Central memory CD8-positive, alpha-beta T cell (primary cell): ENCODE measurements at regions not wholly inside any gene's neighbourhood (a gene's known extent, or its start where the extent isn't known, plus 50 kb on each side); places are given as distances from the start of the nearest gene placed in this dataset.

Experiments
- ATAC-seq: fragments of 150-1000 bp; cut with Tn5 transposase; replicated peaks from 2 replicates; pipeline ENCODE4 v1.10.0; 2022; ENCODE audit warnings: mild to moderate bottlenecking, moderate FRiP score, moderate number of reproducible peaks; ENCODE audit not compliant: poor library complexity, severe bottlenecking; ENCODE audit errors: extremely low read depth
- DNase-seq, 2 donors: peaks; one replicate each; pipeline ENCODE4 v3.0.0; 2021; ENCODE audit warnings: low spot score in 2 of 2
- H3K27ac Mint-ChIP-seq: one replicate; pipeline ENCODE4 v1.8.0; 2022; ENCODE audit warnings: low read depth, mild to moderate bottlenecking, moderate library complexity, mixed read lengths
- H3K27me3 Mint-ChIP-seq: one replicate; pipeline ENCODE4 v1.8.0; 2022; ENCODE audit warnings: mixed read lengths
- H3K36me3 Mint-ChIP-seq: one replicate; pipeline ENCODE4 v1.8.0; 2022; ENCODE audit warnings: mild to moderate bottlenecking, moderate library complexity, mixed read lengths; ENCODE audit not compliant: insufficient read depth
- H3K4me1 Mint-ChIP-seq: one replicate; pipeline ENCODE4 v1.8.0; 2022; ENCODE audit warnings: mixed read lengths
- H3K4me3 Mint-ChIP-seq: one replicate; pipeline ENCODE4 v1.8.0; 2022; ENCODE audit warnings: mild to moderate bottlenecking, moderate library complexity, mixed read lengths
- H3K9me3 Mint-ChIP-seq: one replicate; pipeline ENCODE4 v1.8.0; 2022; ENCODE audit warnings: mixed read lengths

GRCh38 chr12:115558281-115558680, 719.2 kb downstream of the MED13L start:
- H3K27me3 Mint-ChIP-seq = no peaks in the 10 kb centered on the region
- ATAC-seq = no peak
- H3K9me3 Mint-ChIP-seq = peaks cover 16% of the 10 kb centered on the region
- H3K27ac Mint-ChIP-seq = no peak overlapping the region
- H3K36me3 Mint-ChIP-seq = no peaks in the 10 kb centered on the region
- H3K4me3 Mint-ChIP-seq = no peak overlapping the region
- no peak for DNase-seq
- no peaks in the 10 kb centered on the region for H3K4me1 Mint-ChIP-seq

GRCh38 chr12:115553622-115554021, 723.9 kb downstream of the MED13L start:
- no peak overlapping the region for H3K27ac Mint-ChIP-seq
- no peak for DNase-seq

GRCh38 chr12:115543269-115543668, 734.2 kb downstream of the MED13L start:
- H3K36me3 Mint-ChIP-seq = no peaks in the 10 kb centered on the region
- ATAC-seq (no peak), DNase-seq (no peak)
- no peaks in the 10 kb centered on the region for H3K27me3 Mint-ChIP-seq
- H3K9me3 Mint-ChIP-seq = peaks cover 16% of the 10 kb centered on the region
- H3K27ac Mint-ChIP-seq = no peak overlapping the region
- H3K4me1 Mint-ChIP-seq = no peaks in the 10 kb centered on the region
- no peak overlapping the region for H3K4me3 Mint-ChIP-seq

More at GRCh38 chr12:115553622-115554021, 723.9 kb downstream of the MED13L start:
- Mint-ChIP-seq H3K4me1 (no peaks in the 10 kb centered on the region), H3K9me3 (peaks cover 5% of the 10 kb centered on the region), H3K27me3 (no peaks in the 10 kb centered on the region), H3K36me3 (no peaks in the 10 kb centered on the region), H3K4me3 (no peak overlapping the region)
- ATAC-seq = no peak

GRCh38 chr12:115542656-115543055, 734.8 kb downstream of the MED13L start:
- no peaks in the 10 kb centered on the region for H3K4me1 Mint-ChIP-seq
- H3K27me3 Mint-ChIP-seq = no peaks in the 10 kb centered on the region
- H3K9me3 Mint-ChIP-seq = peaks cover 21% of the 10 kb centered on the region
- DNase-seq (no peak), ATAC-seq (no peak)
- H3K4me3 Mint-ChIP-seq = no peak overlapping the region
- H3K36me3 Mint-ChIP-seq = no peaks in the 10 kb centered on the region
- H3K27ac Mint-ChIP-seq = no peak overlapping the region

GRCh38 chr12:115541891-115542421, 735.5 kb downstream of the MED13L start:
- Mint-ChIP-seq H3K4me1 (no peaks in the 10 kb centered on the region), H3K4me3 (no peak overlapping the region), H3K9me3 (peaks cover 21% of the 10 kb centered on the region), H3K27ac (no peak overlapping the region), H3K36me3 (no peaks in the 10 kb centered on the region), H3K27me3 (no peaks in the 10 kb centered on the region)
- DNase-seq (no peak), ATAC-seq (no peak)

GRCh38 chr12:115528466-115528865, 749.0 kb downstream of the MED13L start:
- peaks cover 8% of the 10 kb centered on the region for H3K9me3 Mint-ChIP-seq
- peaks cover 2% of the 10 kb centered on the region for H3K36me3 Mint-ChIP-seq
- DNase-seq (no peak), ATAC-seq (no peak)
- no peak overlapping the region for H3K4me3 Mint-ChIP-seq
- no peaks in the 10 kb centered on the region for H3K4me1 Mint-ChIP-seq
- no peaks in the 10 kb centered on the region for H3K27me3 Mint-ChIP-seq
- H3K27ac Mint-ChIP-seq = no peak overlapping the region

GRCh38 chr12:115521771-115522409, 755.6 kb downstream of the MED13L start:
- no peak for ATAC-seq

GRCh38 chr12:115519887-115520286, 757.6 kb downstream of the MED13L start:
- no peak for ATAC-seq
- Mint-ChIP-seq H3K36me3 (no peaks in the 10 kb centered on the region), H3K27me3 (no peaks in the 10 kb centered on the region), H3K4me1 (no peaks in the 10 kb centered on the region), H3K4me3 (no peak overlapping the region), H3K9me3 (peaks cover 19% of the 10 kb centered on the region), H3K27ac (no peak overlapping the region)
- DNase-seq = no peak

More at GRCh38 chr12:115521771-115522409, 755.6 kb downstream of the MED13L start:
- H3K27ac Mint-ChIP-seq = no peak overlapping the region
- H3K36me3 Mint-ChIP-seq = no peaks in the 10 kb centered on the region
- H3K9me3 Mint-ChIP-seq = peaks cover 10% of the 10 kb centered on the region
- DNase-seq = no peak
- no peak overlapping the region for H3K4me3 Mint-ChIP-seq
- H3K27me3 Mint-ChIP-seq = no peaks in the 10 kb centered on the region
- no peaks in the 10 kb centered on the region for H3K4me1 Mint-ChIP-seq

GRCh38 chr12:115519359-115519758, 758.1 kb downstream of the MED13L start:
- H3K4me1 Mint-ChIP-seq = no peaks in the 10 kb centered on the region
- H3K27me3 Mint-ChIP-seq = no peaks in the 10 kb centered on the region
- no peak overlapping the region for H3K4me3 Mint-ChIP-seq
- H3K27ac Mint-ChIP-seq = no peak overlapping the region
- no peaks in the 10 kb centered on the region for H3K36me3 Mint-ChIP-seq
- DNase-seq (no peak), ATAC-seq (no peak)
- H3K9me3 Mint-ChIP-seq = peaks cover 23% of the 10 kb centered on the region

- ATAC-seq (no peak), DNase-seq (no peak)
- no peaks in the 10 kb centered on the region for H3K36me3 Mint-ChIP-seq
- no peaks in the 10 kb centered on the region for H3K27me3 Mint-ChIP-seq
- no peaks in the 10 kb centered on the region for H3K4me1 Mint-ChIP-seq
- peaks cover 35% of the 10 kb centered on the region for H3K9me3 Mint-ChIP-seq
- no peak overlapping the region for H3K4me3 Mint-ChIP-seq
- no peak overlapping the region for H3K27ac Mint-ChIP-seq
Observed at GRCh38 chr12:115517913-115518312, 759.6 kb downstream of the MED13L start.

GRCh38 chr12:115511986-115512711, 765.3 kb downstream of the MED13L start:
- Mint-ChIP-seq H3K27ac (no peak overlapping the region), H3K36me3 (no peaks in the 10 kb centered on the region), H3K9me3 (peaks cover 47% of the 10 kb centered on the region), H3K4me3 (no peak overlapping the region), H3K27me3 (no peaks in the 10 kb centered on the region), H3K4me1 (no peaks in the 10 kb centered on the region)
- DNase-seq (no peak), ATAC-seq (no peak)

GRCh38 chr12:115511305-115511704, 766.2 kb downstream of the MED13L start:
- Mint-ChIP-seq H3K4me1 (no peaks in the 10 kb centered on the region), H3K27me3 (no peaks in the 10 kb centered on the region), H3K4me3 (no peak overlapping the region), H3K9me3 (peaks cover 47% of the 10 kb centered on the region), H3K36me3 (no peaks in the 10 kb centered on the region), H3K27ac (no peak overlapping the region)
- ATAC-seq (no peak), DNase-seq (no peak)

GRCh38 chr12:115508990-115509389, 768.5 kb downstream of the MED13L start:
- H3K27me3 Mint-ChIP-seq = no peaks in the 10 kb centered on the region
- H3K36me3 Mint-ChIP-seq = no peaks in the 10 kb centered on the region
- DNase-seq (no peak), ATAC-seq (no peak)
- H3K4me1 Mint-ChIP-seq = no peaks in the 10 kb centered on the region
- H3K4me3 Mint-ChIP-seq = no peak overlapping the region
- H3K27ac Mint-ChIP-seq = no peak overlapping the region
- peaks cover 30% of the 10 kb centered on the region for H3K9me3 Mint-ChIP-seq
